Left hindlimb (tissue), 1 donor: ENCODE measurements at regions not wholly inside any gene's neighbourhood (a gene's known extent, or its start where the extent isn't known, plus 50 kb on each side); places are given as distances from the start of the nearest gene placed in this dataset.
"Not testable (repeated sequence)": the region's sequence is repeated elsewhere in the genome, so short reads cannot be mapped to it uniquely, and the experiment has no call there.

ENCODE experiments used
- DNase-seq: peaks from one replicate; pipeline ENCODE4 v3.0.0-alpha.2; 2018

GRCh38 chr6:15132854-15133670 is 112.8 kb upstream of the JARID2 start:
- DNase-seq = no peak

DNA sequence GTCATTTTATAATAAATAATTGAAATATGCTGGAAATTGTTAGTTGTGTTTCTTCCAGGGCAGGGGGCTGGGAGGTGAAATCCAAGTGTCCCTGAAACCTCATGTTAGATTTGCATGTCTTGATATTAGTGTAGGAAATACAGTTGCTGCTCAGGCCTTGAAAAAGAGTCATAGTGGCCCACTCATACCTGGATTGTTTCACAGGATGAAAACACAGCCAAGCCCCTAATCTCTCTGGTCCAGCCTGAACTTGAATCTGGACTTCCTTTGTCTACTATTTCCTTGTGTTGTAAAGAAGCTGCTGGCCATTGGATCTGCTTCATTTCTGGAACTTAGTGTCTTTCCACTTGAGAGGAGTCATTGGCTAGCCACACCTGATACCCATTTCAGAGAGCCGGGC is 108.8 kb upstream of the JARID2 start:
- no peak for DNase-seq

- no peak for DNase-seq
Observed at GRCh38 chr6:15143086-15143485, 102.8 kb upstream of the JARID2 start.

DNA sequence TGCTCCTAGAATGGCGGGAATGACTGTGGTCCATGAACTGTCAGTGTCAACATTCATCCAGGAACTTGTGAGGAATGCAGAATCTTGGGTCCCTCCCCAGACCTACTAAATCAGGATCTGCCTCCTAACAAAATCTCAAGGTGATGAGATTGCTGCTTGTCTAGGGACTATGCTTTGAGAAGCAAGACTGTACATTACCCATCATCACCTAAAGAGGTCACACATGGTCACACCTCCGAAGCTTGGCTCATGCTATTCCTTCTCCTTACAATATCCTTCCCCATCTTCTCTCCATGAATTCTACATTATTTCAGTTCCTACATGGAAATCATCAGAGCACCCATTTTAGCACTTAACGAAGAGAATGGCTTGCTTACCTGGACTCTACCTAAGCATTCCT is 102.3 kb upstream of the JARID2 start:
- no peak for DNase-seq

- DNase-seq = no peak
Observed at GRCh38 chr6:15145821-15146220, 100.0 kb upstream of the JARID2 start.

DNA sequence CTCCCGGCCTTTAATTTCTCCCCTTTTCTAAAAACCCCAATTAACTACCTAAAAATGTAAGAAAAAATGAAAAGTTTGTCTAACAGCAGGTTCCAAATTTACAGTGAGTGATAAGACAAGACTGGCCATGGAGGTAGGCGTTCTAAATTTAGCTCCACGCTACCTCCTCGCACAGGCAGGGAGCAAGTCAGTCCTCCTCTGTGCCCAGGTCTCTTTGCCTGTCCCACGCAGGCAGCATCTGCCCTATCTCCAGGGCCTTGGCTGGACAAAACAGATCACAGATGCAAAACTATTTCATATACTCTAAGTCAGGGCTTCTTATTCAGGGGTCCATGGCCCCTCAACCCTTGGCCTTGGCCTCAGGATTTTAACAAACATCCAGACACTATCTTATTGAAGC is 98.0 kb upstream of the JARID2 start:
- DNase-seq = no peak

- DNase-seq = no peak
Observed at GRCh38 chr6:15148356-15148946, 97.4 kb upstream of the JARID2 start.

DNA sequence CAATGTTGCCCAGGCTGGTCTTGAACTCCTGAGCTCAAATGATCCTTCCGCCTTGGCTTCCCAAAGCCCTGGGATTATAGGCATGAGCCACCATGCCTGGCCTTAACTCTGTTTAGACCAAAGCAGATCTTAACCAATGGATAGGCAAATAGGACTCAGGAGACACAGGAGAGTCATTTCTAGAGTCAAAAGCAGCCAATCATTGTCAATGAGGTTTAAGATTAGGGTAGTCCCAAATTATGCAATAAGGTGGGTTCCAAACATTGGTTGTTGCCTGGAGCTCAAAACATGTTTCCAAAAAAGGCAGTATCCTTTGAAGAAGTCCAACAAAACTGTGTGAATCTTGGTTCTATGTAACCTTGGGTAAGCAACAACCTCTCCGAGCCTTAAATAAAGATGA is 95.7 kb upstream of the JARID2 start:
- DNase-seq = no peak

GRCh38 chr6:15152700-15153099 is 93.2 kb upstream of the JARID2 start:
- no peak for DNase-seq

DNA sequence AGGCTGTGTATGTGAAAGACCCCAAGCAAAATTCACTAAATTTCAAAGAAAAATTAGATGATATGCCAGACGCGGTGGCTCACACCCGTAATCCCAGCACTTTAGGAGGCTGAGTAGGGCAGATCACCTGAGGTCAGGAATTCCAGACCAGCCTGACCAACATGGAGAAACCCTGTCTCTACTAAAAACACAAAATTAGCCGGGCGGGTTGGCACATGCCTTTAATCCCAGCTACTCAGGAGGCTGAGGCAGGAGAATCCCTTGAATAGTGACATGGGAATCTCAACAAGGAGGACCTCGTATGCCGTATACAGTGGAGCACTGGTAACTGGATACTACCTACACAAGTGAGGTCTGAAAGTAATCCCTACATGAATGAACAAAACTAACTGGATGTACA is 92.7 kb upstream of the JARID2 start:
- no peak for DNase-seq

DNA sequence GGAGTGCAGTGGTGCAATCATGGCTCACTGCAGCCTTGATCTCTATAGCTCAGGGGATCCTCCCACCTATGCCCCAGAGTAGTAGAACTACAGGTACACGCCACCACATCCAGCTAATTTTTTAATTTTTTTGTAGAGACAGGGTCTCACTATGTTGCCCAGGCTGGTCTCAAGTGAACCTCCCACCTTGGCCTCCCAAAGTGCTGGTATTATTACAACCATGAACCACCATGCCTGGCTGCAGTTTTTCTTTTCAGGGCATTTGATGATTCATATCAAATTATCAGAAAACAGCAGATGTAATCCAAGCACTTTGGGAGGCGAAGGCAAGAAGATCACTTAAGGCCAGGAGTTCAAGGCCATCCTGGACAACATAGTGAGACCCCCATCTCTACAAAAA is 88.4 kb upstream of the JARID2 start:
- no peak for DNase-seq

- DNase-seq = no peak
Observed at GRCh38 chr6:15158821-15159619, 86.8 kb upstream of the JARID2 start.

- DNase-seq = no peak
Observed at GRCh38 chr6:15160812-15161211, 85.1 kb upstream of the JARID2 start.

GRCh38 chr6:15164855-15165254 is 81.0 kb upstream of the JARID2 start:
- DNase-seq = not testable (repeated sequence)

- DNase-seq = no peak
Observed at GRCh38 chr6:15166121-15166520, 79.7 kb upstream of the JARID2 start.

- DNase-seq = no peak
Observed at GRCh38 chr6:15170126-15170525, 75.7 kb upstream of the JARID2 start.

GRCh38 chr6:15171026-15171425 is 74.8 kb upstream of the JARID2 start:
- no peak for DNase-seq

DNA sequence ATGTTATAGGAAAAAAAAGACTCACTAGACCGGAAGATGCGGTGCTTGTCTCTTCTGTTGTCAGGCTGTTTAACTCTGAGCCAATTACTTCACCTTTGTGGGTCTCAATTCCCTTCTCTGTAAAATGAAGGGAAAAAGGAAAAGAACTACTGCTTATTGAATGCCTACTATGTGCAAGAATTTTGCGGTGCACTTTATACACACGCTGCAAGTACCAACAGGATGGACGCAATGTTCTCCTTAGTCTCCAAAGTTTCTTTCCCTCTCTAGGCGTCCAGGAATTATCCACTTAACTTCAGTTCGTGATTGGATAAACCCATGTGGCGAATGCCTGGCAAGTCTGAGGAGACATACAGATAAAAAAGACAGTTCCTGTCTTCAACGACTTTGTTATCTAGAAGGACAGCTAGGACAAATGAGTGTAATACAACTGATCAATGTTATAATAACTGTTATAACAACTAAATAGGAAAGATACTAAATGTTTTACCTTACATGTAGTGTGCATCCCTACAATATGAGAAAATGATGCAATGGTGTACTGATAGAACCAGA is 69.0 kb upstream of the JARID2 start:
- DNase-seq = no peak

GRCh38 chr6:15183979-15184378 is 61.9 kb upstream of the JARID2 start:
- no peak for DNase-seq

- DNase-seq = no peak
Observed at GRCh38 chr6:15184441-15184861, 61.4 kb upstream of the JARID2 start.

DNA sequence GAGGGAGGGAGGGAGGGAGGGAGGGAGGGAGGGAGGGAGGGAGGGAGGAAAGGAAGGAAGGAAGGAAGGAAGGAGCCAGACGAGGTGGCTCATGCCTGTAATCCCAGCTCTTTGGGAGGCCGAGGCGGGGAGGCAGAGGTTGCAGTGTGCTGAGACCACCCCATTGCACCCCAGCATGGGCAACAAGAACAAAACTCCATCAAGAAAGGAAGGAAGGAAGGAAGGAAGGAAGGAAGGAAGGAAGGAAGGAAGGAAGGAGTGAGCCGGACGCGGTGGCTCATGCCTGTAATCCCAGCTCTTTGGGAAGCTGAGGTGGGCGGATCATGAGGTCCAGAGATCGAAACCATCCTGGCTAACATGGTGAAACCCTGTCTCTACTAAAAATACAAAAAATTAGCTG is 60.8 kb upstream of the JARID2 start:
- not testable (repeated sequence) for DNase-seq

- not testable (repeated sequence) for DNase-seq
Observed at GRCh38 chr6:15193451-15193850, 52.4 kb upstream of the JARID2 start.

DNA sequence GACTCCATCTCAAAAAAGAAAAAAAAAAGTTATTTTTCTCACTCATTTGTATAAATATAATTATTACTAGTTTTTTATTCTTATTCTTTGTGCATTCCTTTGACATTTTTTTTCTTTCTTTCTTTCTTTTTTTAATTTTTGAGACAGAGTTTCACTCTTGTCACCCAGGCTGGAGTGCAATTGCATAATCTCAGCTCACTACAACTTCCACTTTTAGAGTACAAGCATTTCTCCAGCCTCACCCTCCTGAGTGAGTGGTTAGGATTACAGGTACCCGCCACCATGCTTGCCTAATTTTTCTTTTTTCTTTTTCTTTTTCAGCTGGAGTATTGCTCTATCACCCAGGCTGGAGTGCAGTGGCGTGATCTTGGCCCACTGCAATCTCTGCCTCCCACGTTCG is 51.4 kb upstream of the JARID2 start:
- DNase-seq = no peak
